ENCODE measurements at regions not wholly inside any gene's neighbourhood (a gene's known extent, or its start where the extent isn't known, plus 50 kb on each side); places are given as distances from the start of the nearest gene placed in this dataset.

DNA sequence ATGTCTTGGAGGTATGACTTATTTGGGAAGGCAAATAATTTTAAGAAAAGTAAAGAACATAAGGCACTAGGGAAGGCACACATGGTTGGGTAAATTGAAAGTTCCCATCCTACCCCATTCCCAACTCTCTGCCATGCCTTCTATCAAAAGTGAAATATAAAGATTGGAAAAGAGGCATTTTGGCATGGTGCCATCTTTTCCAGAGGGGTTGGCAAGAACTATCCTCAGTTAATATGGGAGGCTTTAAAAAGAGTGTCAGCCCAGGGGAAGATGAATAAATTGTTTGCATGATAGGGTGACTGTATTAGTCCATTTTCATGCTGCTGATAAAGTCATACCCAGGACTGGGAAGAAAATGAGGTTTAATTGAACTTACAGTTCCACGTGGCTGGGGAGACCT, 150.8 kb upstream of the BOD1L1 start:
- Histone ChIP-seq H3K36me3 (no peaks in the 10 kb centered on the region), H3K4me3 (no peak overlapping the region), H3K27ac (no peak overlapping the region), H3K4me1 (no peaks in the 10 kb centered on the region), H3K9me3 (peaks cover 0 to 3% (median 0%) of the 10 kb centered on the region in 4 donors), H3K27me3 (no peaks in the 10 kb centered on the region)
- DNase-seq (ENCODE audit: low spot score in 2 of 2): no peak
- TF ChIP-seq POLR2A (IDR thresholded peaks at IDR 0.05) (no peak), EP300 (IDR thresholded peaks at IDR 0.05) (no peak)
- 71 to 86% methylated on average over 1 of the region's 1 CpG for WGBS, 2 donors

DNA sequence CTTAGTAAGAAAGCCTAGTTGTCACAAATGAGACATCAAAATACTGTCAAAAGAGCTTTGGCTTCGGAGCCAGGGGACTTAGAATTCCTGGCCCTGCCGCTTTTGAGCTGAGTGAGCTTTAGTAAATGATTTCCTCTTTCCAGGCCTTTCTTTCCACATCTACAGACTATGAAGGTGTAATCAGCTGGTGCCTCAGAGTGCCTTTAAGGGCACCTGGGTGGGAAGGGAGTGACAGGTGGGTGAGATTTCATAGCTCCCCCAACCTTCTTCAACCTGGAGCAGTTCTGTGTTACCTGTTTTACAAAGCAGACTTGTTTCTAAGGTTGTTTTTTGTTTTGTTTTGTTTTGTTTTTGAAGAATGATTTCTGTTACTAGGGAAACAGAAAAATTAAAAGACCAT, 154.7 kb upstream of the BOD1L1 start:
- TF ChIP-seq, protein P1, sequence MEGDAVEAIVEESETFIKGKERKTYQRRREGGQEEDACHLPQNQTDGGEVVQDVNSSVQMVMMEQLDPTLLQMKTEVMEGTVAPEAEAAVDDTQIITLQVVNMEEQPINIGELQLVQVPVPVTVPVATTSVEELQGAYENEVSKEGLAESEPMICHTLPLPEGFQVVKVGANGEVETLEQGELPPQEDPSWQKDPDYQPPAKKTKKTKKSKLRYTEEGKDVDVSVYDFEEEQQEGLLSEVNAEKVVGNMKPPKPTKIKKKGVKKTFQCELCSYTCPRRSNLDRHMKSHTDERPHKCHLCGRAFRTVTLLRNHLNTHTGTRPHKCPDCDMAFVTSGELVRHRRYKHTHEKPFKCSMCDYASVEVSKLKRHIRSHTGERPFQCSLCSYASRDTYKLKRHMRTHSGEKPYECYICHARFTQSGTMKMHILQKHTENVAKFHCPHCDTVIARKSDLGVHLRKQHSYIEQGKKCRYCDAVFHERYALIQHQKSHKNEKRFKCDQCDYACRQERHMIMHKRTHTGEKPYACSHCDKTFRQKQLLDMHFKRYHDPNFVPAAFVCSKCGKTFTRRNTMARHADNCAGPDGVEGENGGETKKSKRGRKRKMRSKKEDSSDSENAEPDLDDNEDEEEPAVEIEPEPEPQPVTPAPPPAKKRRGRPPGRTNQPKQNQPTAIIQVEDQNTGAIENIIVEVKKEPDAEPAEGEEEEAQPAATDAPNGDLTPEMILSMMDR (IDR thresholded peaks at IDR 0.05): no peak
- TF ChIP-seq POLR2A (IDR thresholded peaks at IDR 0.05): no peak
- no peak for TF ChIP-seq EP300 (IDR thresholded peaks at IDR 0.05)
- 84 to 93% methylated on average over 2 of the region's 2 CpGs for WGBS, 2 donors
- Histone ChIP-seq H3K36me3 (no peaks in the 10 kb centered on the region), H3K27me3 (no peaks in the 10 kb centered on the region), H3K4me1 (no peaks in the 10 kb centered on the region), H3K27ac (no peak overlapping the region), H3K9me3 (no peaks in the 10 kb centered on the region), H3K4me3 (no peak overlapping the region)
- no peak for DNase-seq (ENCODE audit: low spot score in 2 of 2)

DNA sequence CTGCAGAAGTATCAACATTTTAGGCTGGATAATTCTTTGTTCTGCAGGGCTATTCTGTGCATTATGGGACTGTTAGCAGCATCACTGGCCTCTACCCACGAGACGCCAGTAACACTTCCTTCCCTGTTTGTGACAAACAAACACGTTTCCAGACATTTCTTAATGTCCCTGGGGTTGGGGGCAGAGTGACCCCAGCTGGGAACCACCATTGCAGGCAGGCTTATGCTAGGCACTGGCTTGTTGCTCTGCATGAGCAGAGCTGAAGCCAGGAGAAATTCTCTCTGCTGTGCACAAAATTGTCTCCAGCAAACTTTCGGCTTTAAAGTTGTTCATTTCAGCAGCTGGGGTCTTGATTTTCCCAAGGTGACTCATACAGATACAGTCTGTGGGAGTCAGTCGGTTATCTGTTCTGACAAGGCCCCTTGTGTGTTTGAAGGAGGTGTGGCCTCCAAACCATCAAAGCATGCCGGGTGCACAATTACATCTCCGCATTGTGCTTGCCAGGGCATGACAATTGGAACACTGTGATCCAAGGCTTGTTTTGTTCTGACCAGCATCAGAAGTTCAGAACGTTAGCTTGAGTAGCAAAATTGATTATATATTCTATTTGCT, 156.4 kb upstream of the BOD1L1 start:
- DNase-seq (ENCODE audit: low spot score in 2 of 2): no peak
- Histone ChIP-seq H3K27ac (no peak overlapping the region), H3K4me3 (no peak overlapping the region), H3K9me3 (no peaks in the 10 kb centered on the region), H3K4me1 (no peaks in the 10 kb centered on the region), H3K27me3 (no peaks in the 10 kb centered on the region), H3K36me3 (no peaks in the 10 kb centered on the region)
- TF ChIP-seq EP300 (IDR thresholded peaks at IDR 0.05): no peak
- 12 to 28% methylated on average over 8 of the region's 8 CpGs for WGBS, 2 donors

DNA sequence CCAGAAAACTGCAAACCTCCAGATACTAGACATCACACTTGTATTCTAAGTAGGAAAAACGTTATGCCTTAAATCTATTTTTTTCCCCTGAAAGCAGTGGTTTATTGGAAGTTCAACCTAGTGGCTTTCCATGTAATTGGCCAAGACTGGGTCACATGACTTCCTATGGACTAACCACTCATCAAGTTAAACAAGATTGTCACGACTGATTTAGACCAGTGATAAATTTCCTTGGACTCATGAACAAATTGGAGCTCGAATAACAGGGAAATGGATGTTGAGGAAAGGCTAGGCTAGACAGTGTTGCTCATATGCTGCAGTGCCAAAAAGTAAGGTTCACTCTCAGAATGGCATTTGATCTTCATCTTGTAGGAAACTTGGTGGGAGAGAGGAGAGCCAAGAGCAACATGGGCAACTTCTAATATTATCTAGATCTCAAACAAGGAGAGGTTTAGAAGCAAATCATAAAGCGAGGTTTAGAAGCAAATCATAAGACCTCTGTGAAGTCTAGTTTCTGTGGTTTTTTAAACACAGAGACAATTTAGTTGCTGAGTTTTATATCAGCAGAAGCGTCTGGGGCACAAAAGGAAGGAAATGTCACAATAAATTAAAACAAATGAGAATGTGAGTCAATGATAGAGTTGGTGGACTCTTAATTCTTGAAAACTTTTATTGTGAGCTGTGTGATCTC, 165.6 kb upstream of the BOD1L1 start:
- WGBS, 2 donors: 45 to 54% methylated on average over 5 of the region's 5 CpGs
- no peaks in the 10 kb centered on the region for H3K4me1 ChIP-seq
- no peak overlapping the region for H3K4me3 ChIP-seq
- no peak overlapping the region for H3K27ac ChIP-seq
- H3K27me3 ChIP-seq: no peaks in the 10 kb centered on the region
- DNase-seq (ENCODE audit: low spot score in 2 of 2): no peak
- H3K9me3 ChIP-seq: no peaks in the 10 kb centered on the region
- no peaks in the 10 kb centered on the region for H3K36me3 ChIP-seq
- TF ChIP-seq EP300 (IDR thresholded peaks at IDR 0.05): no peak
- no peak for TF ChIP-seq POLR2A (IDR thresholded peaks at IDR 0.05)
- TF ChIP-seq, protein P1 (IDR thresholded peaks at IDR 0.05): no peak

DNA sequence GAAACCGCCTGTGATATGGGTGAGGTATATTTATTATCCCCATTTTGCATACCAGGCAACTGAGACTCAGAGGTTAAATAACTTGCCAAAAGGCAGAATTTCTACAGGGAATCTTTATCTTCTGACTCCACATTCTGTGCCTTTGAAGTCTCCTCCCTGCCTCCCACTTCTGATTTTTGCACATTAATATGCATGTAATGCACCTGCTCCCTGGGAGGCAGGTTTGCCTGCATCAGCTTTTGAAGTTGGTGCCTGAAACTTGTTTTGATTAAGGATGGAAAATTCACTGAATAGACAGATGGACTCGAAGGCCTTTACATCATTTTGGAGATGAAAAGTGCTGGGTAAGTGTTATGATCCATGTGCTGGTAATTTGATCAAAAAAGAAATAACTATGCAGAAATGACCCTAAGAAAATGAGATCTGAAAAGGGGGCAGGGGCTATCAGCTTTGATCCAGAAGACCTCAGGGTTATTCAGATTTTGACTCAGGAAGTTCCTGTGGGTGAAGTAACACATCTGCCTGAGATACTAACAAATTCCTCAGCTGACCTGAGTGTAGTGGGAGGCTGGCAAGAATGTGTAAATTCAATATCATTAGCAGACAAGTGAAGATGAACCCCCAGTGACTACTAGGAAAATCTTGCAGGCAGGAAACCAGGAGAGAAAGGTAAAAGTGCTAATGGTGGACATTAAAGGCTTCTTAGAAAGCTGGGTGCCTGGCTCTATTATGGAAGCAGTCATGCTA, 167.5 kb upstream of the BOD1L1 start:
- Histone ChIP-seq H3K27me3 (no peaks in the 10 kb centered on the region), H3K36me3 (no peaks in the 10 kb centered on the region), H3K4me3 (no peak overlapping the region), H3K9me3 (peaks cover 0 to 12% (median 0%) of the 10 kb centered on the region in 4 donors), H3K4me1 (no peaks in the 10 kb centered on the region), H3K27ac (no peak overlapping the region)
- no peak for DNase-seq (ENCODE audit: low spot score in 2 of 2)
- 68 to 84% methylated on average over 2 of the region's 2 CpGs for WGBS, 2 donors
- TF ChIP-seq, protein P1 (IDR thresholded peaks at IDR 0.05): no peak
- TF ChIP-seq EP300 (IDR thresholded peaks at IDR 0.05) (no peak), POLR2A (IDR thresholded peaks at IDR 0.05) (no peak)

DNA sequence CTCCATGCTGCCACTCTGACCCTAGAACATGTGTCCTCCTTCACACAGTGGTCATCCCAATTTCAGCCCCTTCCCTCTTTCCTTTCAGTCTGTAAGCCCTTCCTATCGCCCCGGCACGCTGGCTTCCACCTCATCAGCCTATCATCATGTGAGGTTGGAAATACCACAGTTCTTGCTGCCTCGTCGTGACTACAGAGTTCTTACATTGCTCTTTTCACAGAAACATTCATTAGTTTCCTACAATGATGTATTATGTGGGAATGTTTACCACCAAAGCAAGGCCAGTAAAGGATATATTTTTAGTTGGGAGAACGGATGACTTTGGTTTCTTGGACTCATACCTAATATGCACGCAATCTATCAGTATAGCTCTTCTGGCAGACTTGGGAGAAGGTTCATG, 169.5 kb upstream of the BOD1L1 start:
- WGBS, 2 donors: 83 to 87% methylated on average over 7 of the region's 7 CpGs
- DNase-seq (ENCODE audit: low spot score in 2 of 2): no peak
- no peaks in the 10 kb centered on the region for H3K27me3 ChIP-seq
- H3K27ac ChIP-seq: no peak overlapping the region
- no peak overlapping the region for H3K4me3 ChIP-seq
- H3K9me3 ChIP-seq: peaks cover 0 to 15% (median 0%) of the 10 kb centered on the region in 4 donors
- no peaks in the 10 kb centered on the region for H3K36me3 ChIP-seq
- TF ChIP-seq POLR2A (IDR thresholded peaks at IDR 0.05): no peak
- no peak for TF ChIP-seq EP300 (IDR thresholded peaks at IDR 0.05)
- TF ChIP-seq, protein P1 (IDR thresholded peaks at IDR 0.05): no peak
- H3K4me1 ChIP-seq: no peaks in the 10 kb centered on the region

Measured in tibial nerve (tissue), 4 donors.